ENCODE measurements at regions not wholly inside any gene's neighbourhood (a gene's known extent, or its start where the extent isn't known, plus 50 kb on each side); places are given as distances from the start of the nearest gene placed in this dataset.

DNA sequence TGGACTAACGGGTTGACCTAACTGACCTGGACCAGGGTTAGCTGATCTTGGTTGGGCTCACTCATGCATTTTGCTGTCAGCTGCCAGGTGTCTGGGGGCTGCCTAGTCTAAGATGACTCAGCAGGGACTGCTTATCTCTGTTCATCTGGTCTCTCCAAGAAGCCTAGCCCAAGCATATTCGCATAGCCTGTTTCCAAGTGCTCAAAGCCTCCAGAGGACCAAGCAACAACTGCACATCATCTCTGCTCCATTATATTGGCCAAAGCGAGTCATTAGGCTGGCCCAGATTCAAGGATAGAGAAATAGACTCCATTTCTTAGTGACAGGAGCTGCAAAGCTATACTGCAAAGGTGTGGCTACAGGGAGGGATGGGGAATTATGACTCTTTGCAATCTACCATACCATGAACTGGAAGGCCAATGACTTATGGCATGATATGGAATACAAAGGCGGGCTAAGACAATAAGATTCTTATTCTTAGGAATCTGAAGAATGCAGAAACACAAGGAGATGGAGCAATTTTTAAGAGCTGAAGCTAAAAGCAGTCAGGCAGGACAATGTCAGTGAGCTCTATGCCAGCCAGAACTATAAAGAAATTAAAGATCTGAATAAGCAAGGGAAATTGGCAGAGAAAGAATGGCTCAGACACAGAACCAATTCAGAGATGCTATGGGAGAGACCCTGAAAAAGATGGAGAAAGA lies 194.6 kb upstream of the FSCB start:
- DNase-seq: no peak

DNA sequence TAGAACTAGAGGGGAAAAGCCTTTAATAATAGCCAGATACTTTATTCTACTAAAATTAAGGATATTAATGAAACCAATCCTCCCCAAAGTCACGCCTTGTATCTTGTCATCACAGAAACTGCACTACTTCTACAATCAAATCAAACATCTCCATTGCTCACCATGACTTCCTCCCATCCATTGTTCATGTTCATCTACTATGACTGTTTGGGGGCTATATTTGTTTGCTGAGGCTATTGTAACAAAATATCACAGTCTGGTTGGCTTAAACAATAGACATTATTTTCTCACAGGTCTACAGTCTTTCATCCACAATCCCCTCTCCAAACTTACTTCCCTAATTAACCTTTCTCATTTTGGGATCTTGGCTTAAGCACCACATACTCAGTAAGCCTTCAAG lies 193.6 kb upstream of the FSCB start:
- DNase-seq: no peak

DNA sequence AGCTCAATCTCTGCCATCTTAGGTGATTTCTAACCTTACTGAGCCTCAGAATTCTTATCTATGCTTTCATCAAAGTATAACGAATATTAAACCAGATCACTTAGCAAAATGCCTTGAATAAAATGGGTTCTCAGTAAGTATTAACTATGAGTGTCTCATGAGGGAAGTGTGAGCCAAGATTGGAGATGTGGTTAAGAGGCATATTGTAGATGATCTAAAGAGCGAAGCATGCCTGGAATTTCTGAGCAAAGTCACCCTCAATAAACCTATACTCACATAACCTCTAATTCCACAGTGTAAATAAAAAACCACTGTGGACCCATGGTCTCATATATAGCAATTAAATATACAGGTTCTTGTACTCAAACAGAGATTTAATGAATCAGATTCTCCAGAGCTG lies 193.1 kb upstream of the FSCB start:
- no peak for DNase-seq

DNA sequence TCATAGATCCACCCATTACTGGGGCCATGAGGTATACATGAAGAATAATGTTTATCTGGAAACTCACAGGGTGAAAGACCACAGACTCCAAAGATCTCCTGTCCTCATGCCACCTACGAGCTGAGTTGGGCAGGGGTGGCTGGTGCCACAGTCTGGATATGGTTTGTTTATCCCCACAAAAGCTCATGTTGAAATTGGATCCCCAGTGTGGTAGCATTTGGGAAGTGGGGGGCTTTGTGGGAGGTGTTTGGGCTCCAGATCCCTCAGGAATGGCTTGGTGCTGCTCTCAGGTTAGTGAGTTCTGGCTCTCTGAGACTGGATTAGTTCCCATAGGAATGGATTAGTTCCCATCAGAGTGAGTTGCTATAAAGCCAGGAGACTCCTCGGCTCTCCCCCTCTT lies 192.3 kb upstream of the FSCB start:
- DNase-seq: no peak

DNA sequence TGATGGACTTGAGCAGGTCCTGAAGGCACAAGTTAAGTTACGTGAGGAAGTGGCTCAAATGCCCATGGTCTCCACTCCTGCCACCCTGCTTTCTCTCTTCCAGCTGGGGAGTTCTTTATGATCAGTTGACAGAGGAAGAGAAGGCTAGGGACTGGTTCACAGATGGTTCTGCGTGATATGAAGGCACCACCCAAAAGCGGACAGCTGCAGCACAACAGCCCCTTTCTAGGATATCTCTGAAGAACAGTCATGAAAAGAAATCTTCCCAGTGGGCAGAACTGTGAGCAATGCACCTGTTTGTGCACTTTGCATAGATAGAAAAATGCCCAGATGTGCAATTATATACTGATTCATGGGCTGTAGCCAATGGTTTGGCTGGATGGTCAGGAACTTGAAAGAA lies 162.4 kb upstream of the FSCB start:
- DNase-seq: no peak

DNA sequence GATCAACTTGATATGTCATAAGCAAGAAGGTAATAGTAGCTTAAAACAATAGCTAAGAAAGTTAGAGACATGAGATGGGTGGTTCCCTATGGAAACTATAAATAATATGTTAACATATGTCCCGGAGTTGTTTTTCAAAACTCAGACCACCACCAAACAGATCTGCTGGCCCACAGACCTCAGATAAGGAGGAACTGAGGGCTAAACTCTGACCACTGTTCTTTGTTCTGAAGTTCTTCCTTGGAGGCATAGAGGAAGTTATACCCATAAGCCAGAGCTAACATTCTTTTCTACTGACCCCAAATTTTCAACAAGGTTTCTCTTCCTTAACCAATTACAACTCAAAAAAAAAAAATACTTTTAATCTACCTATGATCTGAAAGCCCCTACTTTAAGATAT lies 156.1 kb upstream of the FSCB start:
- DNase-seq: no peak

DNA sequence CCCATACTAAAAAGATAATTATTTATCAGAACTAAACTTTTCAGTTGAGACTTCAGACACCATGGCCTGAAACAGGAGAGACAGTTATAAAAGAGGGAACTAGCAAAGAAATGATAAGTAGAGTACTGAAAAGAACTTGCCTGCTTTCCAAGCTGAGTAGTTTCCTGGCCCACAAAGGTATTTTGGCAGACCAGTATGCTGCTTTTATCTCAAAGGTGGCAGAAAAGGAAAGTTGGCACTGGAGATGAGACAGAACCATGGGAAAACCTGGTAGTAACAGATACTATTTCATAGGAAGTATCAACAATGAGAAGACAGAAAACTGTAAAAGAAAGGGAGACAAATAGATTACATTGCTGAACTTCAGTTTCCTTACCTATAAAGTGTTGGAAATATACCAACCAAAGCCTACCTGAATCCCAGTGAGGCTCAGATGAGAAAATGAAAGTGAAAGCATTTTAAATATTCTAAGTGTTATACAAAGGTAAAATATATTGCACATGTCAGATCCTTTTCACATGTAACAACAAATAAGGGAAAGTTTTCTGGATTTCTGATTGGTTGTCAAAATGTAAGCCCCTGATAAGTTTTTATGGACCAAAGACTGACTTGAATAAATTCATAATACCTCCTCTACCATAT lies 155.3 kb upstream of the FSCB start:
- no peak for DNase-seq

DNA sequence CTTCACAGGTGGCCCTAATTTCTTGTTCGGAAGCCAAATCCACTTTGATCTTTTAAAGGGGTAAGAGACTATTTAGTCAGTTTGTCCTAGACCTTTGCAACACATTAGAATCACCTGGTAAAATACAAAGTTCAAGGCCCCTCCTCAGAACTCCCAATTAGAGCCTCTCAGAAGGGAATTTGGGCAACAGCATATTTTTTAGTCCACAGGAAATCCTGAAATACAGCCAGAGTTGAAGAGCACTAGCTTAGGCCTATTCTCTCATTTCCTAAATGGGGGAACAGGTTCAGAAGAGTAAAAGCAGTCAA lies 151.3 kb upstream of the FSCB start:
- no peak for DNase-seq

DNA sequence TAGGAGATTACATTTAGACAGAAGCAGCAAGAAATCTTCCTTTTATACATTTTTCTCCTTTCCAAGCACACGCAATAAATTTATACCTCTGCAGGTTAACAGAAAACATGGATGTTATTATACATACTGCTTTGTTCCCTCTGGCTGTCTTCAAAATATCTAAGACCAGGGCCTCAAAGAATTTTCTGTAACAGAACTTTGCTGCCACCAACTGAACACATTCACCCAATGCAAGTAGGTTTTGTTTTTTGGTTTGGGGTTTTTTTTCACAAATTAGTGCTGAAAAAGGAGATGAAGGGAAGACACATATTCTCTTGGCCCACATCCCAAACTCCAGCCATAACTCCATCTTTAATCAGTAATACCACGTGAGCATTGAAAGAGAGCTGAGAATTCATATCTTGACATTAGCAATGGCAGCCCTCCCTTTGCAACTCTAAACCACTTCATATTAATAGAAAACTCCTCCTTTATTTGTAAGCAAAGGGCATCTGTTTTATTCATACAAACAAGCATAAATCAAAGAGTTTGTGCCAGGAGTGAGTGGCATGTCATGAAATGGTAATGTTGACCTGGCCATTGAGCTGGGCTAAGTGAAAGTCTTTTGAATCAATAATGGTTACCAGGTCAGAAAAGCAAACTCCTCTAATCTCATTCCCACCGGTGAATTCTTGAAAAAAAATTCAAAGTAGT lies 150.8 kb upstream of the FSCB start:
- DNase-seq: no peak

DNA sequence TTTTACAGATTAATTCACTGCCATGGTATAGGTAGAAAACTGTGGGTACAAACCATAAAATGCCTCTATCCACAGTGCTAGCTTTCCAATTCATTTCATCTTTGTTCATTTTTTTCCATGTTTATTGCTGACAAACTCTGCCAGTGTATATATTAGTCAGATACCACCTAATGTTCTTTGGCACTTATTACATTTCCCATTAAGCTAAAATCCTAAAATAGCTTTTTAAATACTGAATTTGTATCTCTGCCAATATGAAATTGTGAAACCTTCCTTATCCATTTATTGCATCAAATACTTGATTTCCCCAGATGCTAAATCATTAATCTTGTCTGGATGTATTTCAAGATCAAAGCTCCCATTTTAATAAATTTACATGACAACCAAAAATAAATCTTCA lies 150.1 kb upstream of the FSCB start:
- DNase-seq: no peak

DNA sequence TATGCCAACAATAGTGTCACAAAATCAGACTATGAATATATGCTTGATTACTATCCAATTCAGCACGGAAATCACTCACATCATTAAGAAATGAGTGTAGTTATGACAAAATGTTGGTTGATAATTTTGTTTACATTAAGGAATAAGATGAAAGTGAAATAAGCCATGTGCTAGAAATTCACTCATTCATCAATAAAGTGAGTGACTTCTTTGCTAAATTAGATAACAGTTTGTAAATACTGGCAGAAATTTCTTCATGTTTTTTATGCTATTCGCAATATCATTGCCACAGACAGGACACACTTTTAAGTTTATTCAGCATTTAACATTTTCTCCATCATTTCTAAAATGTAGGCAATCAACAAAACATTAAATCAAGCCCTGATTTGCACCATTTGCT lies 147.5 kb upstream of the FSCB start:
- no peak for DNase-seq

DNA sequence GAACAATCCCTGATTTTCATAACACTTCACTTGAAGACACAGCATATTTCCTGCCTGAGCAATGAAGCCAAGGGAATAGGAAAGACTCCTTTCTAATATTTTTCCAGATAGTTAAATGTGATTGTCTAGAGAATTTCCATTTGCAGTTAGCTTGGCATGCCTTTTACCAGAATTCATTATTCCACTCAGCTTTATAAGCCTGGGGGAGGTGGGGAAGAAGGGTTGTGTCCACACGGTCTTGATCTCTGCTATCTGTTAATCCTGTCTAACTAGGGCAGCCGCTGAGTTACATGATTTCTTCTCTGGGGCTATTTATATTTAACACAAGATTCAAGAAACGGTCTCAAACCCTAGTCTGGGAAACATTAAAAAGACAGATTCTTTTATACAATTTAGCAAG lies 146.6 kb upstream of the FSCB start:
- DNase-seq: no peak

DNA sequence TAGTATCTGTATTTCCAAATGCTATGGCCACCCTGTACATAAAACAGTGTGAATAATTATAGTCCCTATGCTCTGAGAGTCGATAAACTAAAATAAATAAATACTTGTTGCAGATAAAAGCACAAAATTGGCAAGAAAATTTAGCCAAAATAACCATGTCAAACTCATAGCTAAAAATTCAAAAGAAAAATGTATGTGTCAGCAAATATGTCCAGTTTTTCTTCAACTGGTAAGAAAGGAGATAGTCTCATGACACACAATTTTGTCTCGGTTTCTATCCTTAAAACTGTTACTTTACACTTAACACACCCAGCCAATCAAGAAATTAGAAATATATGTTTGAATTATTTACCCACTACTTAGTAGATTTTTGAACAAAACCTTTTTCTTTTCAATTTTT lies 145.6 kb upstream of the FSCB start:
- no peak for DNase-seq

DNA sequence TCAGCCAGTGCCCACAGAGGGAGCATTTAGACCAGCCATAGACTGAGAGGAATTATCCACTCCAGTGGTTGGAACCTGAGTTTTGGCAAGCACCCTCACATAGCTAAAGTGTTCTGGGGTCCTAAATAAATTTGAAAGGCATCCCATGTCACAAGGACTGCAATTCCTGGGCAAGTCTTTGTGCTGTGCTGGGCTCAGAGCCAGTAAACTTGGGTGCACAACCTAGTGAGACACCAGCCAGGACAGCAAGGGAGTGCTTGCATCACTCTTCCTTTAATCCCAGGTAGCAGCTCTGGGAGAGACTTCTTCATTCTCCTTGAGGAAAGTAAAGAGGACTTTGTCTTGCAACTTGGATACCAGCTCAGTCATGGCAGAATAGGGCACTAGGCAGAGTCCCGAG lies 142.0 kb upstream of the FSCB start:
- DNase-seq: no peak

DNA sequence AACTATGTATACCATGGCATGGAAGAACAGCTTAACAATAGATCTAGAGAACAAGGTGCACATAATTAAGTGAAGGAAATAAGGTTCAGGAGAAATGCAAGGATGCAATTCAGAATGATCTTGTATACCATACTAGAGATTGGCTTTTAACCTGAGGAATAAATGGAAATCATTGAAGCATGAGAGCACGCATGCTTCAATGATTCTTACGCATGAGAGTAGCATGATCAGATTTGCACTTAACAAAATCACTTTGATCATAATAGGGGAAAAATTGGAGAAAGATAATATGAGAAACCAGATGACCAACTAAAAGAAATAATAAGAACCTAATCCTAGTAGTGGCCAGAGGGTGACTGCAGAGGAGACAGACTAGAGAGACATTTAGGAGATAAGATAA lies 133.3 kb upstream of the FSCB start:
- DNase-seq: no peak

DNA sequence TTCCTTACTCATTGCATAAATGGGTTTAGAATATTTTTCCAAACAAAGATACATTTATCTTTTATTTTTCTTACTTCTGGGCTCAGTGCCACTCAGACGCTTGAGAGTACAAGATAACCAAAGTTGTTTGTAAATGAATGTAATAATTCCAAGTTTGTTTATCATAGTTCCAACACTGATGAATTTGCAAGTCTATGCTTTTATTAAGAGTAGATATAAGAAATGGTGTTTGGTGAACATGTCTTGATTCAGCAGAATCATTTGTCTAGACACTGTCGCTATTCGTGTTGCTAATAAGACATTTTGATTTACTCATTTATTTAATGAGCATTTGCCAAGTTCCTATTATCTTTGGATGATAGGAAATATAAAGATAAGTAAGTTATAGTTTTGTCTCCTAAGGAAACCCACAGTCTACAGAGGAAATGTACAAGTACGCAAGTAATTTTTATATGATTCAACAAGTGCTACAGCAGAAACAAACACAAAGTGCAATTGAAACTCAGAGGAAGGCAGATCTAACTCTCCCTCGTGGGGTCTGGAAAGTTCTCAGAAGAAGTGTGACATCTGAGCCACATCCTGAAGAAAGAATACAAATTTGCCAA lies 132.8 kb upstream of the FSCB start:
- DNase-seq: no peak

DNA sequence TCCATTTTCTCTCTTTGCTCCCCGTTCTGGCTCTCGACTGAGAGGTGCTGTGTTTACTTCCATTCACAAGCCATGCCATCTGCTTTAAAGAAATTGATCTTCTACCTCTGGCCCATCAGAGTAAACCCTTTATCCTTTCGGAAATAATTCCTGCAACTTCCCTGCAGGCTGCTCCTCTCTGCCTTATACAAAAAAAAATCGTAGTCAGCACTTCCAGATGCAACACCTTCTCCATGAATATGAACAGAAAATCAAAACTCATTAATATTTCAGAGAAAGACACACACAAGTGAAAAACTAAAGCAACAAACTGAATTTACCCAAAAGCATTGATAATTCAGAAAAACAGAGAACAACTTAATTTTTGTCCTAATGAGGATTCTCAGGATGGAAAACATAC lies 127.6 kb upstream of the FSCB start:
- DNase-seq: no peak

DNA sequence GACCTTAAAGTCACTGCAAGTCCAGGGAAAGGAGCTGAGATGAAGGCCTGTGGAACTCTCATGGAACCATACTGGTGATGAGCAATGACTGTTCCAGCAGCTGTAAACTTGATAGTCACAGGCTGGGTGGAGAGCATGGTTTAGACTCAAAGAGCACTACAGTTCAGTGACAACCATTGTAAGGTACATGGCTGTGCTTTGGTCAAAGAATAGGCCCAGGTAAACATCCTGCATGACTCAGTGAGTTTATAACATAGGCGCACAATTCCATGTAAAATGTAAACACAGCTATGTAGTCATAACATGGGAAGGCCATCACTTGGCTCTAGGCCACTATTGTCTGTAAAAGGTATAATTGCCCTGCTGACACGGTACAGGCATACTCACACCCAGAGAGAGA lies 119.3 kb upstream of the FSCB start:
- no peak for DNase-seq

DNA sequence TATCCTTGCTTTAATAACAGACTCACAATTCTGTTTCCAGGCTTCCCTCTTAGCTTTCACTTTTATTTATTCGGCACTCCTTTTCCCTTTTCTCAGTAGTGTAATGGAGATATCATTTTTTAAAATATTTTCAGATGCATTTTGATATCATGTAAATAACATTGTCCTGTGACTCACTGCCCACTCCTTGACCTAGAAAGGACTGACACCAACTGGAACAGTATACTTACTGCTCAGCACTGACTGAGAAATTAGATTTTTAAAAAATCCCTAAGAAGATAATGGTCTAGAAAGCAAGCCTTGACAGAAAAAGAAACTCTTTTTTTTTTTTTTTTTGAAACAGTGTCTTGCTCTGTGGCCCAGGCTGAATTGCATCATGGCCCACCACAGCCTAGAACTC lies 118.0 kb upstream of the FSCB start:
- no peak for DNase-seq

DNA sequence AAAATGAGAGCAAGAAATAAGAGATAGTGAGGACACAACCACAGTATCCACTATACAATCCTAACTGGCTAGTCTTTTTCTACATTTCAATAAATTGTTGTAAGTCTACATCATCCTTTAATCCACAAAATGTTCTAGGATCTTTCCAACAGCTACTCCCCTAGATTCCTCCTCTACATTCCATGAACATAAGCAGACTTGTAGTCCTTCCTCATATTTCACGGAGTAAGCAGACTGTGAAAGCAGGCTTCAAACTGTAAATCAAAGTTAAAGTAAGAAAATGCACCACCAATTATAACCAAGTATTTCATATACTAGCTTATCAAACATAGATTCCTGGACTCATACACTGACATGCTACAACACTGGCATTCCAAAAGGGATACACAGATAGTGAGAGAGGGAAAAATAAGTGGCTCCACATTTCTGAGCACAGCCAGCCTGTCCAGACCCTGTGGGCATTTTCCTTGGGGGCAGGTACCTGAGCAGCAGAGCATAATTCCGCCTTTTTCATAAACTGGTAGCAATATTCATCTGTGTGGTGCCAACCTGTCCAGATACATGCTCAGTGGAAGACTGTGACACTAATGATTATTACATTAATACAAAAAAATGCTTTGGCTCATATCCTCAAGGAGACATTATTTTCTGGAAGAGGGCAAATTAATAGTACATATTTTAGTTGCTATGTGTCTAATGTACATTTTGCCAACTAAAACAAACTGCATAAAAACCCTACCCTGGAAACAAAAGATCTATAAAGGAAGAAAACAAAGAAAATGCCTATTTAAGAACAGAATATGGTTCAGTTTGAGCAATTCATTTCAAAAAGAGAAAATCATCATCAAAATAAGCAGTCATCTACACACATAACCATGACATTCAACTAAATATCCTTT lies 113.3 kb upstream of the FSCB start:
- no peak for DNase-seq

DNA sequence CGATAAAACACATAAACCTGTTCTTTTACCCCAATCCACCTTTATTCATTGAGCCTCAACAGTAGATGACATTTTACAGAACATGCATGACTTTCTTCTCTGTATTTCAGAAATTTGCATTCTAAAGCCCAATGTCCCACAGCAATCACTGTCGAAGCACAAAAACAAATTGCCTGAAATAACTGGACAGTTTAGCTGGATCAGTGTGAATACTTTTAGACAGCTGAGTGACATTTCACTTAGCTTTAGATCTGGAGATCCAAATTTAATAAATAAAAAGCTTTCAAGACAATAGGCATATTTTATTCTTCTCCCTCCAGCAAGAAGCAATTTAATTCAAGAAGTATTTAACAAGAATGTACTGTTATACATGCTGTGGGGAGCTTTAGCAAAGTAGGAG lies 109.1 kb upstream of the FSCB start:
- no peak for DNase-seq

DNA sequence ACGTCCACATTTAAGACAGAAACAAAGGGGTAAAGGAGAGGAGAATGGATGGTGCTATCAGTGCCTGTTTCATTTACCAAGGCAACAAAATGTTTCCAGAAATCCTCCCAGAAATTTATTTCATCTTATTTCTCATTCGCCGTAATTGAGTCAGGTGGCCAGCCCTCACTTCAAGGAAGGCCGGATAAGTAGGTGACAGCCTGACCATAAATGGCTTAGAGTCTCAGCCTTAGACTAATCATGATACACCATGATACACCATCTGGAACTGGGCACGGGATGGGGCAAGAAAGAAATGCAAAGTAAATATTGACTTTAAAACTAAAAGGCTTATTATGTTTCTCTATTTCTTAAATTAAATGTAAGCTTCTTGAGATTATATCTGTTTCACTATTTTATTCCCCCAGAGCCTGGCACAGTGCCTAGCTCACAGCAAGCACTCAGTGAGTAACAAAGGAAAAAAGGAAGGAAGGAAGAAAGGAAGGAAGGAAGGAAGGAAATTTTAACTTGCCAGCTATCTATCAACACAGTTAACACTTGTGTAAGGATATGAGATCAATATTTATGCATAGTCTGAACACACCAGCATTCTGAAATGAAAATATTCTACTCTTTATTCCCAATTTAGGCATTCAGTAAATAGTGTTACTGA lies 106.1 kb upstream of the FSCB start:
- DNase-seq: no peak

DNA sequence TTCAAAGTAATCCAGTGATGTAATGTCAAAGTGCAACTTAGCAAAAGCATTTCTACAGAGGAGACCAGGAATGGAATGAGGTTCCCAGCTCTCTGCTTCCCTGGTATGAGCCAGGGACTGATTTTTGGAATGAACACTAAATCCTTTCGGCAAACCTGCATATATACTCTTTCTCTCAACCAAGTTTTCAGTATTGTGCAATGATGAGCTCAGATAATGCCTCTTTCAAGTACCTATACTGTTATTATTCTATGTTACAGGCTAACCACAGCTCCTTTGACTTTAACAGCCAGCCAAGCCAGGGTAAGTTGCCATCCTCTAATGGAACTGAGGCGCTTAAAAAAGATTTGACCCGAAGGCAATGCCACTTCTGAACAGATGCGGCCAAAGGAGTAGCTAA lies 104.9 kb upstream of the FSCB start:
- no peak for DNase-seq
